DOHH2 (cell line): ENCODE measurements at regions not wholly inside any gene's neighbourhood (a gene's known extent, or its start where the extent isn't known, plus 50 kb on each side); places are given as distances from the start of the nearest gene placed in this dataset.

Source experiments
- H3F3A ChIP-seq: fragments of 200-600 bp; sonication (generic), shearing (Covaris generic); 2 replicates; pipeline ENCODE4 v1.6.0; 2016; ENCODE audit warnings: antibody characterized with exemption, mild to moderate bottlenecking; ENCODE audit not compliant: control insufficient read depth, insufficient read depth
- H3K27ac ChIP-seq: fragments of 200-600 bp; sonication (generic); 2 replicates; pipeline ENCODE4 v1.5.1; 2014; ENCODE audit warnings: low read depth, mild to moderate bottlenecking, low read length, moderate library complexity
- H3K27me3 ChIP-seq: fragments of 200-600 bp; sonication (generic); 2 replicates; pipeline ENCODE4 v1.6.1; 2014; ENCODE audit warnings: mild to moderate bottlenecking, low read length, mixed read lengths; ENCODE audit not compliant: control insufficient read depth
- H3K36me3 ChIP-seq: fragments of 200-600 bp; sonication (generic); 2 replicates; pipeline ENCODE4 v1.6.1; 2014; ENCODE audit warnings: mild to moderate bottlenecking, low read length, moderate library complexity, mixed read lengths; ENCODE audit not compliant: control insufficient read depth
- H3K4me1 ChIP-seq: fragments of 200-600 bp; sonication (generic); 2 replicates; pipeline ENCODE4 v1.6.1; 2014; ENCODE audit warnings: mild to moderate bottlenecking, low read length, mixed read lengths; ENCODE audit not compliant: control insufficient read depth
- H3K4me2 ChIP-seq: fragments of 200-600 bp; sonication (generic); 2 replicates; pipeline ENCODE4 v1.6.0; 2014; ENCODE audit warnings: mild to moderate bottlenecking, low read length, moderate library complexity
- H3K4me3 ChIP-seq: fragments of 200-600 bp; sonication (generic); 2 replicates; pipeline ENCODE4 v1.5.1; 2014; ENCODE audit warnings: mild to moderate bottlenecking, low read length, mixed read lengths
- H3K79me2 ChIP-seq: fragments of 200-600 bp; sonication (generic); 2 replicates; pipeline ENCODE4 v1.6.1; 2014; ENCODE audit warnings: mild to moderate bottlenecking, low read length, mixed read lengths; ENCODE audit not compliant: control insufficient read depth
- H3K9me2 ChIP-seq: fragments of 200-600 bp; sonication (generic); replicated peaks from 2 replicates; pipeline ENCODE4 v1.6.1; 2014; ENCODE audit warnings: mild to moderate bottlenecking, low read length, mixed read lengths; ENCODE audit not compliant: control insufficient read depth
- H3K9me3 ChIP-seq: fragments of 200-600 bp; sonication (generic); 2 replicates; pipeline ENCODE4 v1.6.1; 2014; ENCODE audit warnings: antibody characterized with exemption, low read length, mixed read lengths; ENCODE audit not compliant: control insufficient read depth, insufficient read depth
- H4K20me1 ChIP-seq: fragments of 200-600 bp; sonication (generic); 2 replicates; pipeline ENCODE4 v1.6.0; 2014; ENCODE audit warnings: low read depth, mild to moderate bottlenecking, antibody characterized with exemption, low read length, moderate library complexity; ENCODE audit not compliant: control insufficient read depth, insufficient read depth
- CTCF ChIP-seq: fragments of 200-600 bp; sonication (generic); IDR thresholded peaks from one replicate; pipeline ENCODE4 v1.5.1; 2014; ENCODE audit warnings: antibody characterized with exemption, mild to moderate bottlenecking, low read depth, low read length; ENCODE audit not compliant: poor library complexity, severe bottlenecking
- EZH2phosphoT487 ChIP-seq: fragments of 200-600 bp; sonication (generic); IDR thresholded peaks from 2 replicates; pipeline ENCODE4 v1.6.1; 2017; ENCODE audit warnings: borderline replicate concordance, mild to moderate bottlenecking, antibody characterized with exemption, low read length, moderate library complexity, mixed read lengths

- H3K79me2 ChIP-seq = no peaks in the 10 kb centered on the region
- H3K9me3 ChIP-seq = no peaks in the 10 kb centered on the region; the same call in 1 of the 2 replicates
- H3K9me2 ChIP-seq = no peaks in the 10 kb centered on the region
- H4K20me1 ChIP-seq = no peaks in the 10 kb centered on the region
- TF ChIP-seq EZH2phosphoT487 = no peak
- TF ChIP-seq CTCF = no peak
- no peaks in the 10 kb centered on the region for H3K36me3 ChIP-seq
- H3F3A ChIP-seq = no peaks in the 10 kb centered on the region
- H3K4me3 ChIP-seq = no peak overlapping the region
- no peak overlapping the region for H3K4me2 ChIP-seq
- H3K27me3 ChIP-seq = no peaks in the 10 kb centered on the region
- no peak overlapping the region for H3K27ac ChIP-seq
- no peaks in the 10 kb centered on the region for H3K4me1 ChIP-seq
Measured at GRCh38 chr21:16912075-16912474, 600.8 kb upstream of the CXADR start.

- Histone ChIP-seq H3K79me2 (no peaks in the 10 kb centered on the region), H3K4me2 (no peak overlapping the region), H3K4me1 (no peaks in the 10 kb centered on the region), H3K36me3 (no peaks in the 10 kb centered on the region), H3K27ac (no peak overlapping the region), H3K4me3 (no peak overlapping the region), H4K20me1 (no peaks in the 10 kb centered on the region), H3F3A (no peaks in the 10 kb centered on the region), H3K9me3 (no peaks in the 10 kb centered on the region; the same call in 1 of the 2 replicates), H3K27me3 (no peaks in the 10 kb centered on the region), H3K9me2 (no peaks in the 10 kb centered on the region)
- TF ChIP-seq CTCF (no peak), EZH2phosphoT487 (no peak)
Measured at GRCh38 chr21:16913010-16913409, 599.8 kb upstream of the CXADR start.

GRCh38 chr21:16928439-16928838 is 584.4 kb upstream of the CXADR start:
- TF ChIP-seq CTCF = no peak
- TF ChIP-seq EZH2phosphoT487 = no peak
- no peaks in the 10 kb centered on the region for H3F3A ChIP-seq
- no peak overlapping the region for H3K4me2 ChIP-seq
- H3K27me3 ChIP-seq = no peaks in the 10 kb centered on the region
- H3K9me3 ChIP-seq = no peaks in the 10 kb centered on the region
- H3K79me2 ChIP-seq = no peaks in the 10 kb centered on the region
- H3K4me1 ChIP-seq = no peaks in the 10 kb centered on the region
- no peak overlapping the region for H3K27ac ChIP-seq
- H3K36me3 ChIP-seq = no peaks in the 10 kb centered on the region
- H3K4me3 ChIP-seq = no peak overlapping the region
- no peaks in the 10 kb centered on the region for H4K20me1 ChIP-seq
- no peaks in the 10 kb centered on the region for H3K9me2 ChIP-seq

GRCh38 chr21:16932314-16932713 is 580.5 kb upstream of the CXADR start:
- Histone ChIP-seq H4K20me1 (no peaks in the 10 kb centered on the region), H3K9me2 (no peaks in the 10 kb centered on the region), H3K4me2 (no peak overlapping the region), H3K4me1 (no peaks in the 10 kb centered on the region), H3F3A (no peaks in the 10 kb centered on the region), H3K27me3 (no peaks in the 10 kb centered on the region), H3K27ac (no peak overlapping the region), H3K4me3 (no peak overlapping the region), H3K79me2 (no peaks in the 10 kb centered on the region), H3K36me3 (no peaks in the 10 kb centered on the region), H3K9me3 (no peaks in the 10 kb centered on the region)
- TF ChIP-seq CTCF = no peak
- TF ChIP-seq EZH2phosphoT487 = no peak
